GM12865 (cell line): ENCODE measurements at regions not wholly inside any gene's neighbourhood (a gene's known extent, or its start where the extent isn't known, plus 50 kb on each side); places are given as distances from the start of the nearest gene placed in this dataset.

Source experiments
- DNase-seq: peaks from one replicate; pipeline ENCODE4 v3.0.0; 2010; ENCODE audit warnings: low read depth
- H3K4me3 ChIP-seq: 2 replicates; pipeline ENCODE4 v1.5.1; 2011; ENCODE audit warnings: mild to moderate bottlenecking, low read depth, low read length, control low read depth
- CTCF ChIP-seq: IDR thresholded peaks from 2 replicates; pipeline ENCODE4 v1.5.1; 2011; ENCODE audit warnings: low read length, control low read depth, low read depth, inconsistent platforms; ENCODE audit not compliant: insufficient read depth; ENCODE audit errors: missing control alignments

DNA sequence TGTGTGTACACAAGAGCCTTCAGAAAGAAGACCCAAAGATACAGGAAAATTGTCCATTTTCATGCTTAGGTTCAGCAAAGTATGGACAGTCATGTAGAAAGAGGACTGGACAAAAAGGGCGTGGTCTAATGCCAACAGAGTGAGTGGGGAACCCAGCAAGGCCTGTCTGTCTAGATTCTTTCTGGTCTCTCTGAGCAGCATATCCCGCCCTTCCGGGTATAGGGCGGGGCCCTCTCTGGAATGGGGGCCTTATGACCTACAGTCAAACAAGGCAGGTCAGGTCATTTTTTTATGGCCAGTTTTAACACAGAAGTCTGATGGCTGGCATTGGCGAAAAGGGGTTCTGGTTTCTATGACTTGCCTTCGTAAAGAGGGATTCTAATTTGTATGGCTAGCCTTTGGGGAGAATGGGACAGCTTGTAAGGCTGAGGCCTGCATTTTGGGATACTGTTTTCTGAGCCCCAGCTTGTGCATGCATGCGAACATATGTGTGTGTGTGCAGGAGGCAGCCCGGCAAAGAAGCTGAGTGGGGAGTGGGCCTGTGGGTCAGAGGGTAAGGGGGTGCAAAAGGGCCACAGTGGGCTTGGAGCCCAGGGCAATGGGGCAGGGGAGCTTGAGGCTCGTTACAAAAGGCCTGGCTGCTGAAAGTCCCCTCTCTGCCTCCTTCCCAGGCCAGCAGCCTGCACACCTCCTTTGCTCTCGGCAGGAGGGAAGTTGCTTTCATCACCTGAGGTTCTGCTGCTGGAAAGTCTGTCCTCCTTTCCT is 130.5 kb upstream of the B3GAT1 start:
- no peak for DNase-seq
- no peak for TF ChIP-seq CTCF

GRCh38 chr11:134541951-134542350 is 129.9 kb upstream of the B3GAT1 start:
- no peak for TF ChIP-seq CTCF
- H3K4me3 ChIP-seq = no peak overlapping the region
- no peak for DNase-seq

More for the DNA sequence above, 130.5 kb upstream of the B3GAT1 start:
- no peak overlapping the region for H3K4me3 ChIP-seq

GRCh38 chr11:134541355-134541754 is 129.3 kb upstream of the B3GAT1 start:
- no peak overlapping the region for H3K4me3 ChIP-seq
- no peak for TF ChIP-seq CTCF
- no peak for DNase-seq

DNA sequence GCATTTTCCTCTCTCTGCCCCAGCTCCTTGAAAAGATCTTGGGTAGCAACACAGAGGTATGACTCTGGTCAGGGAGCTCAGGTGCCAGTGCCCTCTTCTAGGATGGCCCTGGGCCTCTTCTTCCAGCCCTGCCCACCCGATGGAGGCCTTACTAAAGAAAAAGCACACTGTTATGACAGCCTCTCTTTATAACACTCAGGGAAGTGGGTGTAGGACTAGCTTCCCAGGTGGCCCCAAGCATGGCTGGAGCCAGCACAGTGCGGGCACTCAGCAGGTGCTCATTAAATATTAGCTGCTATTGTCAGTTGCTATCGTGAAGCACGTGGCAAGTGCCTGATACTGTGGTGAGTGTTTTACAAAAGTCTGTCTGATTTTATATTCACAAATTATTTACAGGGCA is 127.2 kb upstream of the B3GAT1 start:
- no peak for TF ChIP-seq CTCF
- DNase-seq = no peak
- no peak overlapping the region for H3K4me3 ChIP-seq

- no peak for TF ChIP-seq CTCF
- H3K4me3 ChIP-seq = no peak overlapping the region
- no peak for DNase-seq
These were observed 126.7 kb upstream of the B3GAT1 start for GRCh38 chr11:134538742-134539141.

DNA sequence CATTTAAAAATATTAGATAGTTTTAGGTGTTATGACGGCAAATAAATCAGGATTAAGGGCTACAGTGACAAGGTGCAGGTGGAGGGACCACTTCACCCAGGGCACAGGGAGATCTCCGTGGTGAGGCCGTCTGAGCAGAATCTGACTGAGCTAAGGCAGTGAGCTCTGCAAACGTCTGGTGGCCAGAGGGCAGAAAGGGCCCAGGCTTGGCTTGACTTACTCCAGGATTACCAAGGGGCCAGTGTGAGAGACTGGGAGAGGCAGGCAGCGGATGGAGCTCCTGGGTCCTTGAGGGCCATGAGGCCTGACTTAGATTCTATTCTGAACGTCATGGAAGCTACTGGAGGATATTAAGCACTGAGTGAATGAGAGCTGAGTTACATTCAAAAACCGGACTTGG is 125.9 kb upstream of the B3GAT1 start:
- DNase-seq = no peak
- no peak for TF ChIP-seq CTCF
- no peak overlapping the region for H3K4me3 ChIP-seq

DNA sequence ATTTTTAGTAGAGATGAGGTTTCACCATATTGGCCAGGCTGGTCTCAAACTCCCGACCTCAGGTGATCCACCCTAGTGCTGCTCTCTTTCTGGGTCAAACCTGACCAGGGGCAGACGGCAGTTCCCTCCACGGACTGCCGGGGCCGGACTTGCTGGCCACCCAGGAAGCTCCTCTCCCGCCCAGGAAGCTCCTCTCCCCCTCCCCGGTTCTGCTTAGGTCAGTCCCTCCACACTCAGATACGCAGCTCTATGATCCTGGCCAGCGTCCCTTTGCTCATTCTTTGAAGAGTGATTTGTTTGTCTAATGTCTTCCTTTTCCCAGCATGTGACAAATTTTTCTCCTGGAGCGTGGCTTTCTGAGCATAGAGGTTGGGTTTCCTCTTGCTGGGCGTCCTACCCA is 125.3 kb upstream of the B3GAT1 start:
- H3K4me3 ChIP-seq = no peak overlapping the region
- no peak for DNase-seq
- no peak for TF ChIP-seq CTCF
